Common myeloid progenitor, CD34-positive (primary cell): ENCODE measurements at regions not wholly inside any gene's neighbourhood (a gene's known extent, or its start where the extent isn't known, plus 50 kb on each side); places are given as distances from the start of the nearest gene placed in this dataset.

ENCODE experiments used
- CTCF ChIA-PET: fragments of 350-600 bp; sonication (Branson Sonifier 250); formaldehyde crosslinking; loops from one replicate; lab custom pipeline; 2021; ENCODE audit warnings: antibody characterized with exemption; lab: Charles Lee
- POLR2A ChIA-PET: fragments of 350-600 bp; sonication (Branson Sonifier 250); formaldehyde crosslinking; loops from one replicate; lab custom pipeline; 2021; ENCODE audit warnings: antibody characterized with exemption; lab: Charles Lee
- DNase-seq, 3 donors: peaks; one replicate each; pipeline versions ENCODE4 v3.0.0 to v3.0.0-alpha.2; 2013
- H3K27ac ChIP-seq, 2 experiments: 1 replicate in 1 of 2; 2 replicates in 1 of 2; pipeline ENCODE4 v1.7.0; 2013; ENCODE audit warnings: inconsistent platforms in 2 of 2, low read length in 2 of 2, mild to moderate bottlenecking in 2 of 2, low read depth in 1 of 2, moderate library complexity in 1 of 2; ENCODE audit not compliant: severe bottlenecking in 2 of 2, insufficient read depth in 1 of 2, poor library complexity in 1 of 2
- H3K27me3 ChIP-seq, 5 experiments: replicated peaks in 2 of 5; 1 replicate in 3 of 5; 2 replicates in 2 of 5; pipeline versions ENCODE4 v1.6.1 to v1.7.0; 2013; ENCODE audit warnings: low read length in 4 of 5, mild to moderate bottlenecking in 2 of 5, moderate library complexity in 2 of 5, inconsistent platforms in 1 of 5; ENCODE audit not compliant: insufficient read depth in 5 of 5, control insufficient read depth in 4 of 5
- H3K36me3 ChIP-seq, 4 experiments: 1 replicate in 2 of 4; 2 replicates in 2 of 4; pipeline versions ENCODE4 v1.6.1 to v1.7.0; 2013; ENCODE audit warnings: low read length in 3 of 4, control low read depth in 1 of 4, mild to moderate bottlenecking in 1 of 4; ENCODE audit not compliant: control insufficient read depth in 4 of 4, insufficient read depth in 4 of 4
- H3K4me1 ChIP-seq, 4 experiments: 1 replicate in 3 of 4; 2 replicates in 1 of 4; pipeline versions ENCODE4 v1.6.1 to v1.7.1; 2013; ENCODE audit warnings: low read length in 3 of 4, mild to moderate bottlenecking in 3 of 4, control low read depth in 1 of 4, inconsistent platforms in 1 of 4, moderate library complexity in 1 of 4; ENCODE audit not compliant: control insufficient read depth in 4 of 4, insufficient read depth in 4 of 4; ENCODE audit errors: control extremely low read depth in 1 of 4
- H3K4me3 ChIP-seq, 7 experiments: 1 replicate in 4 of 7; 2 replicates in 3 of 7; pipeline versions ENCODE4 v1.5.1 to v1.7.0; 2013; ENCODE audit warnings: mild to moderate bottlenecking in 7 of 7, low read length in 6 of 7, moderate library complexity in 6 of 7, inconsistent platforms in 2 of 7, low read depth in 2 of 7, control low read depth in 1 of 7; ENCODE audit not compliant: insufficient read depth in 4 of 7, control insufficient read depth in 1 of 7; ENCODE audit errors: extremely low read depth in 1 of 7
- H3K9me3 ChIP-seq, 5 experiments: 1 replicate in 4 of 5; 2 replicates in 1 of 5; pipeline versions ENCODE4 v1.6.1 to v1.7.1; 2013; ENCODE audit warnings: low read length in 4 of 5, mild to moderate bottlenecking in 2 of 5, inconsistent platforms in 1 of 5, low read depth in 1 of 5, moderate library complexity in 1 of 5; ENCODE audit not compliant: control insufficient read depth in 4 of 5, insufficient read depth in 2 of 5; ENCODE audit errors: control extremely low read depth in 1 of 5
- WGBS: methylation state at CpG from one replicate; pipeline ENCODE4 v1.1.5; 2013; ENCODE audit not compliant: insufficient coverage; 5-methylcytosine and 5-hydroxymethylcytosine counted together

DNA sequence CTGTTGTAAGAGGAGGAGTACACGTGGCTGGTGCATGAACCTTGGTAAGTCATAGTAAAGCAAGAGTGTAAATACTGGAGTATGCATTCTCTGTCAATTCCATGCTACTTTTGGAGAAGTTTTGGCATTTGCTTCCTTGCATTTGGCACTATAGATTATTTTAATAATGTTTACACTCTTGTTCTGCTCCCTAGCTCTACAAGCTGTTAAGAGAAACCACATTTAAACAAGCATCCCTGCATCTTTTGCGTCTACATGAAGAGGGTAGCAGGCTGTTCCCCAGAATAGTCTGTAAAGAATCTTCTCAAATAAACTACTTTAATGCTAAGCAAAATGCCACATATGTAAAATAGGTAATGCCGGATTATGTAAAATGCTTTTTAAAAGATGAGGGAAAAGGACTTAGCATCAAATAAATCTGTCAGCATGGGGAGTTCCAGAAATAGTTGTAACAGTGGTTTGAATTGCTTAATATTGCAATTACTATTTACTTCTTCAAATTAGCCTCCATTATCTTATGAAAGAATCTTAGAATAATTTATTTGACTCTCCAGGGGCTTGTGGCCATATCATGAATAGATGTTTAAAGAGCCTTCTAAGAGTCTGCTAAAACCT is 2127.3 kb upstream of the WWC1 start:
- H3K9me3 ChIP-seq = no peaks in the 10 kb centered on the region
- H3K27ac ChIP-seq = no peak overlapping the region
- no peaks in the 10 kb centered on the region for H3K27me3 ChIP-seq
- 33% methylated on average over 1 of the region's 3 CpGs for WGBS
- ChIA-PET CTCF (no interaction called here), POLR2A (no interaction called here)
- H3K4me3 ChIP-seq = no peak overlapping the region
- H3K4me1 ChIP-seq = no peaks in the 10 kb centered on the region
- no peaks in the 10 kb centered on the region for H3K36me3 ChIP-seq
- no peak for DNase-seq

DNA sequence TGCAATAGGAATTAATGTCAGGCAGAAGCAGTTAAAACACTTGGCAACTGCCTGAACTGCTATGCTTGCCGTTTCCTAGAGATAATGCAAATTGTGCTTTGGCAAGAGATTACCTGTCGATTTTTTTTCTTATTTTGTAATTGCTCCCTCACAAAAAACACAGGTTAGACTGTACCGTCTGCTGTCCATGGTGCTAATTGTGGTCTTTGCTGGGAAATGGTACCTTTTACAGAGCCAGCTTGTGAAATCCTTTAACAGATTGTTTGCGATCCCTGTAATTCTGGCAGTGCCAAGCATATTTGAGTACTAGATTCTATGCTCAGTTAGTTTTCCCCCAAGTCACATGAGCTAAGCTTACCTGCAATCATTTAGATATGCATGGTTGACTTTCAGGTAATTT is 2125.8 kb upstream of the WWC1 start:
- no peaks in the 10 kb centered on the region for H3K4me1 ChIP-seq
- H3K4me3 ChIP-seq = no peak overlapping the region
- CTCF ChIA-PET = no interaction called here
- no peaks in the 10 kb centered on the region for H3K27me3 ChIP-seq
- H3K27ac ChIP-seq = no peak overlapping the region
- POLR2A ChIA-PET = no interaction called here
- H3K36me3 ChIP-seq = no peaks in the 10 kb centered on the region
- 69% methylated on average over 4 of the region's 4 CpGs for WGBS
- no peaks in the 10 kb centered on the region for H3K9me3 ChIP-seq
- no peak for DNase-seq

DNA sequence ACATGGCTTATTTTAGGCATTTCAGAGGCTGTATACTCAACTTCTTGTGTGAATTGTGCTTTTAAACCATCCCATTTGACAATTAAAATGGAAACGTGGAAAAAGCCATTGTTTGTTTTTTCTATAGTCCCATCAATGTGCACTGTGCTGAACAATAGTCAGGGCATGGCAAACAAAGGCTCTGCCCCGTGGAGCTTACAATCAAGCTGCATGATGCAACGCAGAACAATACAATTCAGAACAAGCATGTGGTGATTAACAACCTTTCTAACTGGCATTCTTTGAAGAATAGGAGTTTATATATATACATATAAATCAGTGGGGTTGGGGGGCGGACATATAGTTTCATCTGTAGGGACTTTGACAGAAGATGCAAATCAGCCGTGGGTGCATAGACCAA is 2125.4 kb upstream of the WWC1 start:
- POLR2A ChIA-PET = no interaction called here
- Histone ChIP-seq H3K4me3 (no peak overlapping the region), H3K4me1 (no peaks in the 10 kb centered on the region), H3K36me3 (no peaks in the 10 kb centered on the region), H3K9me3 (no peaks in the 10 kb centered on the region), H3K27ac (no peak overlapping the region), H3K27me3 (no peaks in the 10 kb centered on the region)
- CTCF ChIA-PET = no interaction called here
- DNase-seq = no peak
- WGBS = 70% methylated on average over 2 of the region's 5 CpGs

DNA sequence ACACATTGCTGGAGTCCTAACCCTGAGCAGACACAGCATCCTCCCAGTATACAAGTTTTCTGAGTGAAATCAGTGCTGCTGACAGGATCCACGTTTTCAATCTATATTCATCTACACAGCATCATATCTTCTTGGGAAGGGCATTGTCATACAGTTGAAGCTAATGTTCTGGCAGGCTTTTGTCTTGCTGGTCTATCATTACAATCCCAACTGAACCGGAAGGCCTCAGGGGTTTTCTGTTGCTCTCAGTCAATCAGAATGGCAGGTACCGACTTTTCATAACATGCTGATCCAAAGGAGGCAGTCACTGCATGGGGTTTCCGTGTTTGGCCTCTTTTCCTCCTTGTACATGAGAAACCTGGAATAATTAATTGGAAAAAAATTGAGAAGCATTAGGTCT is 2118.8 kb upstream of the WWC1 start:
- ChIA-PET POLR2A (no interaction called here), CTCF (no interaction called here)
- no peak for DNase-seq

GRCh38 chr5:166178411-166179080 is 2112.9 kb upstream of the WWC1 start:
- Histone ChIP-seq H3K4me1 (no peaks in the 10 kb centered on the region), H3K27me3 (no peaks in the 10 kb centered on the region), H3K27ac (no peak overlapping the region), H3K9me3 (no peaks in the 10 kb centered on the region), H3K4me3 (no peak overlapping the region), H3K36me3 (no peaks in the 10 kb centered on the region)
- ChIA-PET CTCF (no interaction called here), POLR2A (no interaction called here)
- no peak for DNase-seq
- 81% methylated on average over 7 of the region's 8 CpGs for WGBS

More for the DNA sequence above, 2118.8 kb upstream of the WWC1 start:
- no peaks in the 10 kb centered on the region for H3K9me3 ChIP-seq
- H3K4me1 ChIP-seq = no peaks in the 10 kb centered on the region
- H3K4me3 ChIP-seq = no peak overlapping the region
- no peaks in the 10 kb centered on the region for H3K27me3 ChIP-seq
- 96% methylated on average over 4 of the region's 4 CpGs for WGBS
- no peak overlapping the region for H3K27ac ChIP-seq
- no peaks in the 10 kb centered on the region for H3K36me3 ChIP-seq

DNA sequence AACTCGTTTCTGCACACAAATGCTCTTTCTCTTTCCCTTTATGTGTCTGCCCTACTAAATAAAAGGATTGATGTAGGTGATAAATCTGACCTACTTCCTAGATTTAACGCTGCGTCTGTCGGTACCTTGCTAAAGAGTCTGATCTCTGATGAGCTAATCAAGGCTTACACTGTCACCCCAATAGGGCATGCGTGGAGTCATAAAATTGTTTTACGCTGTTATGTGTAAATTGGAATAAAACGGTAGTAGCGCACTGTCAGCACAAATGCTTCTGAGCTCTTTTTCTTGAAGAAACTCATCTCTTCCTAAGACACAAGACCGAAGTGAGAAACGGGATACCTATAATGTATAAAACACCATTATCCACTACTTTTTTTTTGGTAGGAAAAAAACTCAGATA is 2106.3 kb upstream of the WWC1 start:
- Histone ChIP-seq H3K36me3 (no peaks in the 10 kb centered on the region), H3K9me3 (no peaks in the 10 kb centered on the region), H3K27me3 (no peaks in the 10 kb centered on the region), H3K4me1 (no peaks in the 10 kb centered on the region), H3K4me3 (no peak overlapping the region), H3K27ac (no peak overlapping the region)
- WGBS = 76% methylated on average over 5 of the region's 10 CpGs
- ChIA-PET POLR2A (no interaction called here), CTCF (no interaction called here)
- DNase-seq = no peak

DNA sequence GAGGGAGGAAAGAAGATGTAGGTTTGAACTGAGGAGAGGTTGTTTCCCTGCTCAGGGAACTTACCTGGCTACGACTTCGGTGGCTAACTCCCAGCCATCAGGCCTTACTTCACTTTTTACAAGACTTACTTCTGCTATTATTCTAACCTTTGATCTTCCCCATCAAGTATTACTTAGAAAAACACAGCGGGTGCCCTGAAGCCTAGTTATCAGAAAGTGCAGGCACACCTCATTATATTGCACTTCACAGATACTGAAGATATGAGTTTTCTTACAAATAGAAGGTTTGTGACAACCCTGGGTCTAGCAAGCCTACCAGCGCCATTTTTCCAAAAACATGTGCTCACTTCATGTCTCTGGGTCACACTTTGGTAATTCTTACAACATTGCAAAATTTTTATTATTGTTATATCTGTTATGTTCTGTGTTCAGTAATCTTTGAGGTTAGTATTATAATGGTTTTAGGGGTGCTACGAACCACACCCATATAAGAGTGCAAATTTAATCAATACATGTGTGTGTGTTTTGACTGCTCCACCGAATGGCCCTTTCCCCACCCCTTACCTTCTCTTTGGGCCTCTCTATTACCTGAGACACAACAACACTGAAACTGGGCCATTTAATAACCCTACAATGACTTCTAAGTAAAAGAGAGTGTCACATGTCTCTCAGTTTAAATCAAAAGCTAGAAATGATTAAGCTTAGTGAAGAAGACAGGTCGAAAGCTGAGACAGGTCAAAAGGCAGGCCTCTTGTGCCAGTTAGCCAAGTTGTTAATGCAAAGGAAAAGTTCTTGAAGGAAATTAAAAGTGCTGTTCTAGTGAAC is 2102.7 kb upstream of the WWC1 start:
- Histone ChIP-seq H3K36me3 (no peaks in the 10 kb centered on the region), H3K4me3 (no peak overlapping the region), H3K27ac (no peak overlapping the region), H3K9me3 (no peaks in the 10 kb centered on the region), H3K4me1 (no peaks in the 10 kb centered on the region), H3K27me3 (no peaks in the 10 kb centered on the region)
- POLR2A ChIA-PET = no interaction called here
- DNase-seq = no peak
- 87% methylated on average over 1 of the region's 7 CpGs for WGBS
- CTCF ChIA-PET = no interaction called here
